ENCODE measurements at regions not wholly inside any gene's neighbourhood (a gene's known extent, or its start where the extent isn't known, plus 50 kb on each side); places are given as distances from the start of the nearest gene placed in this dataset.

DNA sequence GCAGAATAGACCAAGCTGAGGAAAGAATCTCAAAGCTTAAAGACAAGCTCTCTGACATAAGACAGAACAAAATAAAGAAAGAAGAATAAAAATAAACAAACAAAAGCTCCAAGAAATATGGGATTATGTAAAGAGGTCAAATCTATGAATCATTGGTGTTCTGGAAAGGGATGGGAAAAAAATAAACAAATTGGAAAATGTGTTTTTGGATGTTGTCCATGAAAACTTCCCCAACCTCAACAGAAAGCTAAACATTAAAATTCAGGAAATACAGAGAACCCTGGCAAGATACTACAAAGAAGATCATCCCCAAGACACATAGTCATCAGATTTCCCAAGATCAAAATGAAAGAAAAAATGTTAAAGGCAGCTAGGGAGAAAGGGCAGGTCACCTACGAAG, 662.0 kb upstream of the CDH18 start:
- H3K36me3 ChIP-seq, result no peaks in the 10 kb centered on the region
- no peaks in the 10 kb centered on the region for H3K27me3 ChIP-seq
- DNase-seq, result no peak
- intact Hi-C loops (cut with DNase I), result no loop called here
- no peaks in the 10 kb centered on the region for H3K4me1 ChIP-seq (ENCODE audit: insufficient read depth)
- no peak overlapping the region for H3K27ac ChIP-seq
- no peaks in the 10 kb centered on the region for H3K9me3 ChIP-seq
- H3K4me3 ChIP-seq, result no peak overlapping the region
- no peak for TF ChIP-seq POLR2A (IDR thresholded peaks at IDR 0.05)
- no peak for TF ChIP-seq EP300 (IDR thresholded peaks at IDR 0.05)
- no peak for TF ChIP-seq CTCF (IDR thresholded peaks at IDR 0.05)
- WGBS, 3 donors, result 0 to 90% (median 69%) methylated on average over 1 of the region's 1 CpG

DNA sequence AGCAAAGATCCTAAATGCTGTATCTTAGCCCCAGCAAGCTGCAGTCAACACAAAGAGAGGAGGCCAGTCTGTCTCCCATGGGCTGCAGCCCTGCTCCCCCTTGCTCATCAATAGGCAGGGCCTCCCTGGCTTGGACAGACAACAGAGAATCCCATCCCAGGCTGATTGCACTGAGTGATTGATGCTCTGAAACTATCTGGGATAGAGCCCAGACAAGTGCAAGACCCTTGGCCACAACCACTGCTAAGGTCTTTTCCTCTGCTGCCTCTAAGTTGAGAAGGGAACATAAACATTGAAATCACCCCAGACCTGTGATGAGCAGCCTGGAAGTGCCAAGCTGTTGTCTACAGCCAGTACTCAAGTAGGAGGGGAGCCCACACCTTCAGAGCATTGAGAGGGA, 661.0 kb upstream of the CDH18 start:
- intact Hi-C loops (cut with DNase I), result no loop called here
- Histone ChIP-seq H3K9me3 (no peaks in the 10 kb centered on the region), H3K4me1 (ENCODE audit: insufficient read depth) (no peaks in the 10 kb centered on the region), H3K27me3 (no peaks in the 10 kb centered on the region), H3K4me3 (no peak overlapping the region), H3K36me3 (no peaks in the 10 kb centered on the region), H3K27ac (no peak overlapping the region)
- DNase-seq, result no peak
- TF ChIP-seq EP300 (IDR thresholded peaks at IDR 0.05) (no peak), CTCF (IDR thresholded peaks at IDR 0.05) (no peak), POLR2A (IDR thresholded peaks at IDR 0.05) (no peak)

DNA sequence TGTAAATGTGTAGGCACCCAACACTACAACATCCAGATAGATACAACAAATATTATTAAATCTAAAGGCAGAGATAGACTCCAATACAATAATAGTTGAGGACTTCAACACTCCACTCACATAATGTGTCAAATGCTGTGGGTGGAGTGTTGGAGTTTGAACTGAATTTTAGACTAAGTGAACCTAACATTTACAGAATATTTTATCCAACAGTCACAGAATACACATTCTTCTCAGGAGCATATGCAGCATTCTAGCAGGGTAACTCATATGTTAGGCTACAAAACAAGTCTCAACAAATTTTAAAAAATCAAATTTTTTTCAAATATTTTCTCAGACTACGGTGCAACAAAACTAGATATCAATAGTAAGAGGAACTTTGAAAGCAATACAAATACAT, 648.7 kb upstream of the CDH18 start:
- 0 to 87% (median 58%) methylated on average over 1 of the region's 1 CpG for WGBS, 3 donors

GRCh38 chr5:20619591-20619990, 631.6 kb upstream of the CDH18 start:
- intact Hi-C loops (cut with DNase I), result no loop called here
- H3K4me1 ChIP-seq (ENCODE audit: insufficient read depth), result no peaks in the 10 kb centered on the region
- no peaks in the 10 kb centered on the region for H3K36me3 ChIP-seq
- TF ChIP-seq CTCF (IDR thresholded peaks at IDR 0.05), result no peak
- TF ChIP-seq EP300 (IDR thresholded peaks at IDR 0.05), result no peak
- TF ChIP-seq POLR2A (IDR thresholded peaks at IDR 0.05), result no peak
- H3K27me3 ChIP-seq, result no peaks in the 10 kb centered on the region
- no peak overlapping the region for H3K27ac ChIP-seq
- 13 to 40% (median 24%) methylated on average over 3 of the region's 3 CpGs for WGBS, 3 donors
- H3K9me3 ChIP-seq, result no peaks in the 10 kb centered on the region
- no peak overlapping the region for H3K4me3 ChIP-seq
- no peak for DNase-seq

More for the DNA sequence above, 648.7 kb upstream of the CDH18 start:
- Histone ChIP-seq H3K27me3 (no peaks in the 10 kb centered on the region), H3K4me1 (ENCODE audit: insufficient read depth) (no peaks in the 10 kb centered on the region), H3K4me3 (no peak overlapping the region), H3K9me3 (no peaks in the 10 kb centered on the region), H3K27ac (no peak overlapping the region), H3K36me3 (no peaks in the 10 kb centered on the region)
- no peak for DNase-seq
- intact Hi-C loops (cut with DNase I), result no loop called here
- TF ChIP-seq POLR2A (IDR thresholded peaks at IDR 0.05), result no peak
- TF ChIP-seq CTCF (IDR thresholded peaks at IDR 0.05), result no peak
- no peak for TF ChIP-seq EP300 (IDR thresholded peaks at IDR 0.05)

DNA sequence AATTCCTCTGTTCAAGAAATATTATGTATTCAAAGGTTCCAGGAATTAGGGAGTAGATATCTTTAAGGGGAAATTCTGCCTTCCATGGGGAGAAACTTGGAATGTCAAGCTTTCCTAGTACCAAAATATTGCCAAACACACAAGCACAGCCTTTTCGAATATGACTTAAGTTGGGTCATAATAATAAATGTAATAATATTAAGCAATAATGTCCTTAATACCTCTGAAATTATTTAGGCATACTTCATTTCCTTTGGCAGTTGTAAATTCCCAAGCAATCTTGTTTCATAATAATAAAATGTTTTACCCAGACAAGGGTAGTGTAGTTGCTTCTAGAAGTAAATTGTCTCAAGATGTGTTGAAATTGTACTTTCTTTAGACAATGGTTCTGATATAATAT, 630.3 kb upstream of the CDH18 start:
- H3K36me3 ChIP-seq, result no peaks in the 10 kb centered on the region
- intact Hi-C loops (cut with DNase I), result no loop called here
- no peak overlapping the region for H3K4me3 ChIP-seq
- no peaks in the 10 kb centered on the region for H3K4me1 ChIP-seq (ENCODE audit: insufficient read depth)
- TF ChIP-seq EP300 (IDR thresholded peaks at IDR 0.05), result no peak
- TF ChIP-seq POLR2A (IDR thresholded peaks at IDR 0.05), result no peak
- no peak for DNase-seq
- H3K9me3 ChIP-seq, result no peaks in the 10 kb centered on the region
- no peaks in the 10 kb centered on the region for H3K27me3 ChIP-seq
- 8 to 26% (median 12%) methylated on average over 1 of the region's 1 CpG for WGBS, 3 donors
- H3K27ac ChIP-seq, result no peak overlapping the region
